GM18505 (cell line): ENCODE measurements at regions not wholly inside any gene's neighbourhood (a gene's known extent, or its start where the extent isn't known, plus 50 kb on each side); places are given as distances from the start of the nearest gene placed in this dataset.

Experiments
- ATAC-seq: cut with Tn5 transposase; IDR thresholded peaks from one replicate; pipeline ENCODE4 v1.9.1; 2021; ENCODE audit not compliant: unreplicated experiment
- POLR2A ChIP-seq: IDR thresholded peaks from 4 replicates; pipeline ENCODE4 v1.6.1; 2011; ENCODE audit warnings: borderline replicate concordance; ENCODE audit not compliant: insufficient read depth, insufficient read length; ENCODE audit errors: extremely low read depth

- no peak for TF ChIP-seq POLR2A
Observed at GRCh38 chr9:86531971-86532640, 177.9 kb upstream of the TUT7 start.

GRCh38 chr9:86531273-86531970 lies 177.2 kb upstream of the TUT7 start:
- no peak for TF ChIP-seq POLR2A
- no peak for ATAC-seq

More at GRCh38 chr9:86531971-86532640, 177.9 kb upstream of the TUT7 start:
- ATAC-seq = no peak

GRCh38 chr9:86529496-86530275 lies 175.5 kb upstream of the TUT7 start:
- no peak for TF ChIP-seq POLR2A
- no peak for ATAC-seq

- ATAC-seq = no peak
- no peak for TF ChIP-seq POLR2A
Observed at GRCh38 chr9:86526021-86526420, 171.8 kb upstream of the TUT7 start.

GRCh38 chr9:86525182-86525581 lies 171.0 kb upstream of the TUT7 start:
- TF ChIP-seq POLR2A = no peak

GRCh38 chr9:86521977-86522376 lies 167.8 kb upstream of the TUT7 start:
- no peak for TF ChIP-seq POLR2A
- ATAC-seq = no peak

More at GRCh38 chr9:86525182-86525581, 171.0 kb upstream of the TUT7 start:
- no peak for ATAC-seq

GRCh38 chr9:86521322-86521721 lies 167.1 kb upstream of the TUT7 start:
- no peak for ATAC-seq
- TF ChIP-seq POLR2A = no peak

- no peak for ATAC-seq
- no peak for TF ChIP-seq POLR2A
Observed at GRCh38 chr9:86519066-86519615, 164.9 kb upstream of the TUT7 start.

- no peak for TF ChIP-seq POLR2A
- no peak for ATAC-seq
Observed at GRCh38 chr9:86517475-86517874, 163.3 kb upstream of the TUT7 start.

GRCh38 chr9:86516564-86516963 lies 162.4 kb upstream of the TUT7 start:
- no peak for TF ChIP-seq POLR2A
- no peak for ATAC-seq

- no peak for TF ChIP-seq POLR2A
- ATAC-seq = no peak
Observed at GRCh38 chr9:86515221-86515620, 161.0 kb upstream of the TUT7 start.

- ATAC-seq = no peak
- no peak for TF ChIP-seq POLR2A
Observed at GRCh38 chr9:86513429-86513828, 159.2 kb upstream of the TUT7 start.

GRCh38 chr9:86512929-86513328 lies 158.7 kb upstream of the TUT7 start:
- TF ChIP-seq POLR2A = no peak
- no peak for ATAC-seq
